ENCODE measurements at regions not wholly inside any gene's neighbourhood (a gene's known extent, or its start where the extent isn't known, plus 50 kb on each side); places are given as distances from the start of the nearest gene placed in this dataset.

DNA sequence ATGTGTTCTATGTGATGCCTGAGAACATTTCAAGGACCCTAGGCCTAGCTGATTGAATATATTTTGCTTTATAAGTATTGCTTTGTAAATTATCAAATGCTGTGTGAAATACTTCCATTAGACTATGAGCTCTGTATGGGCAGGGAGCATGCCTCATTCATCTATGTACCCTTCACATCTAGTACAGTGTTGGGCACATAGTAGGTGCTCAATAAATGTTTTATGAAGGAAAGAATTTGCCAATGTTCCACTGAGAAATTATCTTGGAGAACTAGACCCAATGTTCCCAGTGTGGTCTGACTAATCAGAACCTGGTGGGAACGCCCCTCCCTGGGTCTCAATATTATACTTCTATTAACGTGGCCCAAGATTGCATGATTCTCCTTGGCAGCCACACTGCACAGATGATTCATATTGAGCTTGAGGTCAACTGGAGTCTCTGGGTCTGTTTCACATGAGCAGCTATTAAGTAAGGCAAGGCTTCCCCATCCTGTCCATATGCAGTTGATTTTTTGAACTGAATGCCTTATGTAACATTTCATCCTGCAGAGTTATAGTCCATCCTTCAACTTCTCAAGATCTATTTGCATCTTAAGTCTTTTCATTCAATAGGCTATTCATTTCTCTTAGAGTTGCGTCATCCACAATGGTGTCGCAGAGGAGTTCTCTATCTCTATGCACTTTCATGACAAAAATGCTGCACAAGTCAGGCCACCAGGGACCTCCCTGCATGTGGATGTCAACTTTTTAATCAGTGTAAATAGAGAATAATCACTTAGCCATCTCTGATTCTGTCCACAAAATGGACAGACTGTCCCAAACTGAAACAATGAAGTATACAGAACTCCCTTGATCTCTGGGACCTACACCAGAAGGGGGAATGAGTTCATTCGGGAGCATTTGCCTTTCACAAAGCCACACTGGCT lies 257.6 kb downstream of the CYP26B1 start:
- in situ Hi-C loops (cut with HindIII; ENCODE audit: low pct_ligation_motif_present, low pct_unique_long_range_greater_than_20kb, low sequenced_read_pairs), result no loop called here
- peak; percentile 28 for DNase-seq

DNA sequence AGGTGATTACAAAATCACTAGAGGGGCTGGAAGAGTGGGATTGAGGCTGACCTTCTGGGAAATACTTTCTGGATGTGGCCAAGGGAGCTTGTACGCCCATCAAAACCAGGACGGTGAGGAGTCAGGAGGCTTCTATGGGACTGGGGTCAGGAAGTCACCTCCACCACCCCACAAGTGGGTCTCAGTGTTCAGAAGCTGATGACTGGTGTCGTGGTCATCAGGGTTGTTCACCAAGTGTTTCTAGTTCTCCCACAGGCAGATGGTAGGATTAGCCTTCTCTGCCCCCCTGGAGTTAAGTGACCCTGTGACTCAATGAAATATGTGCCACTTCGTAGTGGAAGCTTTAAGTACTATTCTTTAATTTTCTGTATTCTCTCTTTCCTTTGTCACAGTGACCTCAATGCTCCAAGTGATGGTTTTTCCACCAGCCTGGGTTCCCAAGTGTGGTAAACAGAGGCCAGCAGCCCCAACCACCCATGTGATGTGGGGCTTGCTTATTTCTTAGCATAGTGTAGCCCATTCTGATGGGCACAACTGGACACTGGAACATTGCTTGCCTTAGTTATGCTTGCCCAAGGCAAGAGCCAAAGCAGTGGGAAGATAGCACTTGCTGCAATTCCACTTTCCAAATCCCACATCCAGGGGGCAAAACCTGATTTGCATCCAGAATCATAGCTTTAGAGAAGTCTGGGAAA lies 258.8 kb downstream of the CYP26B1 start:
- no peak for DNase-seq
- in situ Hi-C loops (cut with HindIII; ENCODE audit: low pct_ligation_motif_present, low pct_unique_long_range_greater_than_20kb, low sequenced_read_pairs), result no loop called here

- in situ Hi-C loops (cut with HindIII; ENCODE audit: low pct_ligation_motif_present, low pct_unique_long_range_greater_than_20kb, low sequenced_read_pairs), result no loop called here
- DNase-seq, result no peak
Measured at GRCh38 chr2:71887196-71887595, 260.5 kb downstream of the CYP26B1 start.

DNA sequence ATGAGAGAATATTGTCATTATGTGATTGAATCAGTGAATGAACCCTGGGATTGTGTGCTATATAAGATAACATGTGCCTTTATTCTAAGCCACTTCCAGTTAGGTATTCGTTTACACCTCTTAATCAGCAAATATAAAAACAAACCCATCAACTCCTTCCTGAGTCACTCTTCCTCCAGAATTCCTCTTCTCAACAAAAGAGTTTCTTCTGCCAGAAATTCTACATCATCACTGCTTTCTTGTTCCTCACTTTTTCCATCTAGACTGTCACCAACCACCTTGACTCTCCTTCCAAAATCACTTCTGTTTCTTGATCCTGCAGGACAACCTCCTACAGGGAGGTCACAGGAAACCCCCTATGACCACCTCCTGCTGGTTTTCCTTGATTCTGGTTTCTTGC lies 261.4 kb downstream of the CYP26B1 start:
- no peak for DNase-seq
- in situ Hi-C loops (cut with HindIII; ENCODE audit: low pct_ligation_motif_present, low pct_unique_long_range_greater_than_20kb, low sequenced_read_pairs), result no loop called here

DNA sequence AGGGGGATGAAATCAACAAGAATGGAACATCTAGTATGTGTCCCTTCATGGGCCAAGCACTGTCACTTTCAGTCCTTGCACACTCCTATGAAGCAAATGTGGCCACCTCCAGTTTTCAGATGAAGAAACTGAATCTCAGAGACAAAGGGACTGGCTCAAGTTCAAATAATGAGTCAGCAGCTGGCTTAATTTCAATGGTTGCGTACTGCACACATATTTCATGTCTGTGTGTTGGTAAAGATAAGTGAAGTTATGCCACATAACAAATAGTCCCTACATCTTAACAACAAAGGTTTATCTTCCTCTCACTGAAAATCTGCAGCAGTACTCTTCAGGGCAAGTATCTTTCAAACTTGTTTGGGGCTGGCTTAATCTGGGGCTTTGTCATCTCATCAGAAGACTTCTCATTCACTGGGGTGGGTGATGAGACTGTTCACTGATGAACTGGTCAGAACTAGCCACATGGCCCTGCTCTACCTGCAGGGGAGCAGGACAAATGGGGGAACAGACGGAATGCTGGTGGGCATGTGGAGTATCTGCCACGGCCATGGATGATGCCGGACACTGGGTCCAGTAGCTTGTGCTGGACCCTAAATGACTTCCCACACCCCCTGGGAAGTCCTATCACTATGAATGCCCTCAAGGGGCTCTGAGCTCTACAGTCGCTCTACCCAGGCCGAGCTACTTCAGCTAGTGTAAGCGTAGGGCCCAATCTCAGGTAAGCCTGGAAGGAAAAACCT lies 263.2 kb downstream of the CYP26B1 start:
- DNase-seq, result no peak
- in situ Hi-C loops (cut with HindIII; ENCODE audit: low pct_ligation_motif_present, low pct_unique_long_range_greater_than_20kb, low sequenced_read_pairs), result no loop called here

DNA sequence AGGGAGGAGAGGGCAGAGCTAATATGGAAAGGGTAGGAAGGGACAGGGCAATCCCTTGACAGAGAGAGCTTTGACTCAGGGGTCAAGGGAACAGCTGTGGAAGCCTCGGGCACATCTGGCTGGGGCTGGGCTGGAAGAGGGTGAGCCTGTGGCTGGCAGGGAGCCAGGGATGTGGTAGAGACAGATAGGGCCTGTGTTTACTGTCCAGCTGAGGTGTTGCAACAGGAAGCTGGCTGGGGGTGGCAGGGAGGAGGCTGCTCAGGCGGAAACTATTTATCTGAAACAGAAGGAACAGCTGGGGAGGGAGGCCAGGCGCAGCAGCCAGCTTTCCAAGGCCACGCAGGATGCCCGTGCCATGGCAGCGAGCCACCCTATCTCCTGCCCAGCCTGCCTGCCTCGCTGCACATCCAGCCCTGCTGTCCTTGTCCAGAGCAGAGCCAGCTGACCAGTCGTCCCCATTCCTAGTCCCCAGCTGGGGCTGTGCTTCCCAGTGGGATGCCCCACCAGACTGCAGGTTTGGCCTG lies 264.7 kb downstream of the CYP26B1 start:
- in situ Hi-C loops (cut with HindIII; ENCODE audit: low pct_ligation_motif_present, low pct_unique_long_range_greater_than_20kb, low sequenced_read_pairs), result no loop called here
- DNase-seq, result peak; percentile 42

DNA sequence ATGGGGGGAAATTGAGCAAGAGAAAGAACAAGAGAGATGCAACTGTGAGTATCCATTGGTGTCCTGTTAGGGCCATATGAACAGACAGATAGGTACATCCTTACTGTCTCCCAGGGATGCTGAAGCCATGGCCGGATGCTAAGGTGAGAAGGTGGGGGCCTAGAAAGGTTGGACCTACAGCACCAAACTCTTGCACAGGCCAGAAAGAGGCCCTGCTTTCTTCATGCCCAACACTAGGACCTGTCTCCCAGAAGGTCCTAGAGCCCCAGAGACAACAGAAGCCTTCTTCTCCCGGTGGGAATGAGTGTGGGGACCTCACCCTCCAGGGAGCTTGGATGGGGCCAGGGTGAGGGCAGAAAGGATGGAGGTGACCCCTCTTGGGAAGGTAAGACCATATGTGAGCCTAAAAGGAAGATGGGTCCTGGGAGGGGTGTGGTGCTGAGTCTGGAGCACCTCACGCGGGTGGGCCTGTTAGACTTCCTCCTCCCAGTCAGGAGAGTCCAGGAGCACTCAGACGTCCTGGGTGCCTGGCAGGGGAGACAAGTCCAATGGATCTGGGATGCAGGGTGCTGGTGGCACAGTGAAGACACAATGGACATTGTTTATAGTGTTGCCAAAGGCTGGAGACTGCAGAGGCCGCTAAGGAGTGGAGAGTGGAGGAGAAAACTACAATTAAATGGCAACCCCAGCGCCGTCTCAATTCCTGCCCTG lies 265.3 kb downstream of the CYP26B1 start:
- in situ Hi-C loops (cut with HindIII; ENCODE audit: low pct_ligation_motif_present, low pct_unique_long_range_greater_than_20kb, low sequenced_read_pairs), result no loop called here
- DNase-seq, result no peak

GRCh38 chr2:71880846-71881610 lies 266.6 kb downstream of the CYP26B1 start:
- in situ Hi-C loops (cut with HindIII; ENCODE audit: low pct_ligation_motif_present, low pct_unique_long_range_greater_than_20kb, low sequenced_read_pairs), result no loop called here
- DNase-seq, result peak; percentile 22

GRCh38 chr2:71880287-71880686 lies 267.4 kb downstream of the CYP26B1 start:
- in situ Hi-C loops (cut with HindIII; ENCODE audit: low pct_ligation_motif_present, low pct_unique_long_range_greater_than_20kb, low sequenced_read_pairs), result no loop called here

DNA sequence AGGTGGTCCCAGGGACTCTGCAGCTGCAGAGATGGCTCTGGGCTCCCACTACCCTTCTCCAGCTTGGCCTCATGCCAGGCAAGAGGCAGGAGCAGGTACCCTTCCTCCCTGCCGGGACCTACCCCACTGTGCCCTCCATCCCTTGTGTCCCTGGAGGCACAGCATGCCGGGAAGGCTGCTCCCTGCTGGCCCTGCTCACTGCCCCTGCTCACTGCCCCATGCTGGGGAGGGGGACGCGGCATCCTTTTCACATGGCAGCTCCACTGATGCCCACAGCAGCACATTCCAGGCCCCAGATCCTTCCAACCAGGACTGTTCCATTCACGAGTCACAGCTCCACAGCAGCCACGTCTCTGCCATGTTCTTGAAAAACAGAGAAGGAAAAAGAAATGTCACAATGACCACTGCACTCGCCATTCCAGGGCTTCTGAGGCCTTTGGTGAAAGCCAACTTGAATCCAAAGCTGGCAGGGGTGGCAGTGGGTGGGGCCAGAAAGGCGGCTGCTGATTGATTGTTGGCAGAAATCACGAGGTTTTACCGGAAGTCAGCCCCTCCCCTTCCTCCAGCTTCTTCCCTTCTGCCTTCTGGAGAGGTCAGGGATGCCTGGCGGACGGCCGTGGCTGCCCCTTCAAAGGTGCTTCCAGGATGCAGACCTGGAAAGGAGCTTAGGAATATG lies 268.0 kb downstream of the CYP26B1 start:
- in situ Hi-C loops (cut with HindIII; ENCODE audit: low pct_ligation_motif_present, low pct_unique_long_range_greater_than_20kb, low sequenced_read_pairs), result no loop called here

More at GRCh38 chr2:71880287-71880686, 267.4 kb downstream of the CYP26B1 start:
- no peak for DNase-seq

DNA sequence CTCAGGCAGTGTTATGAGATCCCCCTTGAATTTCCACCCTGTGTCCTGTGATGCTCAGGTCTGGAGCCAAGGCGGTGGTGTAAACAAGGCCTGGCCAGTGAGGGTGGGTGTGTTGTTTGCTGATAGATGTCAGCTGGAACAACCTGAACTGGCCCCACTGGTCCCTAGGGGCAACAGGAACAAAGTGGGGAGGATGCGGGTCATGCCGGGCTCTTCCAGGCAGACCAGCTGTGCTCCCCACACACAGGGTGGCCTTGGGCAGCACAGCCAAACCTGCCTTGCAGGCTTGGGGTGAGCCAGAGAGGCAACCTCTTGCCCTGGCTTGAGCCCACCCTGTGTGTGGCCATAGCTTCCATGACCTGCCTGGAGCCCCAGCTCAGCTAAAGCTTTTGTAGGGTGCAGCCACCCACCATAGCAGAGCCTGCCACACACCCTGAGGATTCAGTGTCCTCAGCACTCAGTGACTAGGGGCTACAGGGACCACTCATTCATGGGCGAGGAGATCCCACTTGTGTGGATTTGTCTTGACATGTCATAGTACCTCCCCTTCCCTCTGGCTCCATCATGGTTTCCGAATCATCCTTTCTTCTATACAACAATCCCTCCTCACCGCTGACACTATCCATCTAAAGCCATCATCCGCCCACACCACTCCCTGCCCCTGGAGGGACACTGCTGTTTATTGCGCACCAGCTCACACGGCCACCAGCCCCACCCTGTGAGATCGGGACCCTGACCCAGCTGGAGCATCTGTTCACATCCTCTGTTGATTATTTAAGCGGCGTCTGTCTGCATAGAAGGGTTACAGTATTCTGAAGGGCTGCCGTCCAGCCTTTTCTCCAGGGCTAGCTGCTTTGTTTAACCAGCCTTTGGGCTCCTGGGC lies 268.8 kb downstream of the CYP26B1 start:
- in situ Hi-C loops (cut with HindIII; ENCODE audit: low pct_ligation_motif_present, low pct_unique_long_range_greater_than_20kb, low sequenced_read_pairs), result no loop called here
- no peak for DNase-seq

More for the DNA sequence above, 268.0 kb downstream of the CYP26B1 start:
- DNase-seq, result no peak

GRCh38 chr2:71877636-71878035 lies 270.0 kb downstream of the CYP26B1 start:
- no peak for DNase-seq
- in situ Hi-C loops (cut with HindIII; ENCODE audit: low pct_ligation_motif_present, low pct_unique_long_range_greater_than_20kb, low sequenced_read_pairs), result no loop called here

GRCh38 chr2:71876542-71877451 lies 270.9 kb downstream of the CYP26B1 start:
- in situ Hi-C loops (cut with HindIII; ENCODE audit: low pct_ligation_motif_present, low pct_unique_long_range_greater_than_20kb, low sequenced_read_pairs), result no loop called here
- no peak for DNase-seq

DNA sequence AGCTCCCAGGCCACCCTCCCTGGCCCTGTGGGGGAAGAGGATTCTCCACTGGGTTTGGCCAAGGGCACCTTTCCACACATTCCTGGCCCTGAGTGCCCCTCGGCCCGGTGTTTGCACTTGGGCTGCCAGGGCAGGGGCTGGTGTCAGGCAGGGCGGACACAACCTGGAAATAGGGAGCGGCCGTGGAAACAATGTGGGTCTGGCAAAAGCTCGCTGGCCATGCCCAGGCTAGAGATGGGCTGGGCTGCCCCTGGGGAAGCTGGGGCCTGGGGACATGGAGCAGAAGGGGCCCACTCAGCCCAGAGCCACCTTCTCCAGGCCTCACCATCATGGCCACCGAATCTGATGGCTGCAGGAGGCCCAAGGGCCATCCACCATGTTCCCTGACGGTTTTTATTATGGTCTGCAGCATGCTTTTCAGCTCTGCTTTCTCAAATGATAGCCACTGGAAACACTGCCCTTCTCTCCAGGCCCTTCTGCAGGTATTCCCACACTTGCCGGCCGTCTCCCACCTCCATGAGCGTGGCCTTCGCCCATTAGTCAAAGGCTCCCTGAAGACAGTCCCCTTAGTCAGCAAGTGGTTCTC lies 275.1 kb downstream of the CYP26B1 start:
- in situ Hi-C loops (cut with HindIII; ENCODE audit: low pct_ligation_motif_present, low pct_unique_long_range_greater_than_20kb, low sequenced_read_pairs), result no loop called here
- DNase-seq, result no peak

GRCh38 chr2:71865391-71865965 lies 282.2 kb downstream of the CYP26B1 start:
- in situ Hi-C loops (cut with HindIII; ENCODE audit: low pct_ligation_motif_present, low pct_unique_long_range_greater_than_20kb, low sequenced_read_pairs), result no loop called here
- no peak for DNase-seq

Measured in ACHN (cell line).